Effector memory CD4-positive, alpha-beta T cell (primary cell): ENCODE measurements at regions not wholly inside any gene's neighbourhood (a gene's known extent, or its start where the extent isn't known, plus 50 kb on each side); places are given as distances from the start of the nearest gene placed in this dataset.

Source experiments
- DNase-seq, 3 donors: peaks; one replicate each; pipeline ENCODE4 v3.0.0-alpha.2; 2020
- H3K27ac ChIP-seq: 2 replicates; pipeline ENCODE4 v1.7.0; 2013; ENCODE audit warnings: mild to moderate bottlenecking, low read length, moderate library complexity; ENCODE audit not compliant: insufficient read depth, poor library complexity, severe bottlenecking
- H3K27me3 ChIP-seq: replicated peaks from 2 replicates; pipeline ENCODE4 v1.7.0; 2013; ENCODE audit warnings: mild to moderate bottlenecking, low read length; ENCODE audit not compliant: insufficient read depth, control insufficient read depth, poor library complexity, severe bottlenecking
- H3K36me3 ChIP-seq: 2 replicates; pipeline ENCODE4 v1.7.0; 2013; ENCODE audit warnings: mild to moderate bottlenecking, low read length, moderate library complexity; ENCODE audit not compliant: control insufficient read depth, insufficient read depth
- H3K4me1 ChIP-seq: 2 replicates; pipeline ENCODE4 v1.7.0; 2013; ENCODE audit warnings: low read length, mild to moderate bottlenecking; ENCODE audit not compliant: control insufficient read depth, insufficient read depth, poor library complexity, severe bottlenecking
- H3K4me3 ChIP-seq: 2 replicates; pipeline ENCODE4 v1.7.0; 2013; ENCODE audit warnings: low read length, low read depth, mild to moderate bottlenecking; ENCODE audit not compliant: insufficient read depth, poor library complexity, severe bottlenecking
- H3K9me3 ChIP-seq: 2 replicates; pipeline ENCODE4 v1.7.0; 2013; ENCODE audit warnings: mild to moderate bottlenecking, low read length, moderate library complexity; ENCODE audit not compliant: control insufficient read depth

GRCh38 chr10:106139915-106140314 is 1024.6 kb downstream of the SORCS1 start:
- Histone ChIP-seq H3K27ac (no peak overlapping the region), H3K4me1 (no peaks in the 10 kb centered on the region), H3K36me3 (no peaks in the 10 kb centered on the region), H3K9me3 (no peaks in the 10 kb centered on the region), H3K4me3 (no peak overlapping the region), H3K27me3 (no peaks in the 10 kb centered on the region)
- DNase-seq: no peak

GRCh38 chr10:106136175-106136574 is 1028.3 kb downstream of the SORCS1 start:
- no peaks in the 10 kb centered on the region for H3K4me1 ChIP-seq
- H3K4me3 ChIP-seq: no peak overlapping the region
- H3K27me3 ChIP-seq: no peaks in the 10 kb centered on the region
- no peaks in the 10 kb centered on the region for H3K9me3 ChIP-seq
- no peak for DNase-seq
- H3K27ac ChIP-seq: no peak overlapping the region
- H3K36me3 ChIP-seq: no peaks in the 10 kb centered on the region

- H3K27ac ChIP-seq: no peak overlapping the region
- no peaks in the 10 kb centered on the region for H3K9me3 ChIP-seq
- H3K4me3 ChIP-seq: no peak overlapping the region
- H3K36me3 ChIP-seq: no peaks in the 10 kb centered on the region
- H3K4me1 ChIP-seq: no peaks in the 10 kb centered on the region
- no peak for DNase-seq
- H3K27me3 ChIP-seq: no peaks in the 10 kb centered on the region
Measured at GRCh38 chr10:106134326-106135000, 1030.0 kb downstream of the SORCS1 start.

GRCh38 chr10:106133451-106133850 is 1031.1 kb downstream of the SORCS1 start:
- H3K27me3 ChIP-seq: no peaks in the 10 kb centered on the region
- no peak for DNase-seq
- no peak overlapping the region for H3K27ac ChIP-seq
- no peak overlapping the region for H3K4me3 ChIP-seq
- H3K9me3 ChIP-seq: no peaks in the 10 kb centered on the region
- no peaks in the 10 kb centered on the region for H3K4me1 ChIP-seq
- H3K36me3 ChIP-seq: no peaks in the 10 kb centered on the region

GRCh38 chr10:106132956-106133355 is 1031.5 kb downstream of the SORCS1 start:
- no peak overlapping the region for H3K27ac ChIP-seq
- no peaks in the 10 kb centered on the region for H3K4me1 ChIP-seq
- H3K27me3 ChIP-seq: no peaks in the 10 kb centered on the region
- no peak overlapping the region for H3K4me3 ChIP-seq
- no peak for DNase-seq
- H3K9me3 ChIP-seq: no peaks in the 10 kb centered on the region
- no peaks in the 10 kb centered on the region for H3K36me3 ChIP-seq

GRCh38 chr10:106114656-106115186 is 1049.8 kb downstream of the SORCS1 start:
- H3K4me1 ChIP-seq: no peaks in the 10 kb centered on the region
- H3K27me3 ChIP-seq: no peaks in the 10 kb centered on the region
- H3K36me3 ChIP-seq: no peaks in the 10 kb centered on the region
- peaks cover 4% of the 10 kb centered on the region for H3K9me3 ChIP-seq
- H3K27ac ChIP-seq: no peak overlapping the region
- H3K4me3 ChIP-seq: no peak overlapping the region
- no peak for DNase-seq

- H3K9me3 ChIP-seq: peaks cover 4% of the 10 kb centered on the region
- DNase-seq: no peak
- H3K4me1 ChIP-seq: no peaks in the 10 kb centered on the region
- no peaks in the 10 kb centered on the region for H3K27me3 ChIP-seq
- H3K4me3 ChIP-seq: no peak overlapping the region
- no peaks in the 10 kb centered on the region for H3K36me3 ChIP-seq
- H3K27ac ChIP-seq: no peak overlapping the region
Measured at GRCh38 chr10:106111246-106111645, 1053.3 kb downstream of the SORCS1 start.

GRCh38 chr10:106107706-106108105 is 1056.8 kb downstream of the SORCS1 start:
- Histone ChIP-seq H3K27me3 (no peaks in the 10 kb centered on the region), H3K27ac (no peak overlapping the region), H3K4me3 (no peak overlapping the region), H3K36me3 (no peaks in the 10 kb centered on the region), H3K4me1 (no peaks in the 10 kb centered on the region), H3K9me3 (no peaks in the 10 kb centered on the region)
- DNase-seq: no peak

GRCh38 chr10:106106114-106106513 is 1058.4 kb downstream of the SORCS1 start:
- DNase-seq: no peak
- H3K9me3 ChIP-seq: no peaks in the 10 kb centered on the region
- H3K4me1 ChIP-seq: no peaks in the 10 kb centered on the region
- H3K4me3 ChIP-seq: no peak overlapping the region
- no peaks in the 10 kb centered on the region for H3K27me3 ChIP-seq
- H3K27ac ChIP-seq: no peak overlapping the region
- no peaks in the 10 kb centered on the region for H3K36me3 ChIP-seq

GRCh38 chr10:106089855-106090254 is 1074.7 kb downstream of the SORCS1 start:
- no peaks in the 10 kb centered on the region for H3K9me3 ChIP-seq
- H3K27ac ChIP-seq: no peak overlapping the region
- H3K4me3 ChIP-seq: no peak overlapping the region
- H3K36me3 ChIP-seq: no peaks in the 10 kb centered on the region
- H3K4me1 ChIP-seq: no peaks in the 10 kb centered on the region
- no peaks in the 10 kb centered on the region for H3K27me3 ChIP-seq
- DNase-seq: no peak
